ENCODE measurements at regions not wholly inside any gene's neighbourhood (a gene's known extent, or its start where the extent isn't known, plus 50 kb on each side); places are given as distances from the start of the nearest gene placed in this dataset.

- TF ChIP-seq CBX3 (IDR thresholded peaks at IDR 0.05; ENCODE audit: low read depth): no peak
- TF ChIP-seq JUND (IDR thresholded peaks at IDR 0.05): no peak
- no peak for TF ChIP-seq SIN3A (IDR thresholded peaks at IDR 0.05; ENCODE audit: low read depth)
- no peak for TF ChIP-seq ELF1 (IDR thresholded peaks at IDR 0.05; ENCODE audit: borderline replicate concordance, low read depth)
- TF ChIP-seq RAD21 (IDR thresholded peaks at IDR 0.05; ENCODE audit: low read depth): no peak
- no peak for TF ChIP-seq FOSL1 (IDR thresholded peaks at IDR 0.05; ENCODE audit: low read depth)
- TF ChIP-seq EZH2 (IDR thresholded peaks at IDR 0.05): no peak
- no peak for TF ChIP-seq POLR2AphosphoS5 (IDR thresholded peaks at IDR 0.05; ENCODE audit: low read depth, low read length)
- no peak for TF ChIP-seq EZH2phosphoT487 (IDR thresholded peaks at IDR 0.05; ENCODE audit: borderline replicate concordance)
Observed at GRCh38 chr4:181951265-181951664, 291.9 kb upstream of the TENM3 start (continued).

- intact Hi-C loops (cut with micrococcal nuclease): no loop called here
- ChIA-PET POLR2A (no interaction called here), CTCF (no interaction called here), RAD21 (ENCODE audit: low non-redundant PET in 1 of 2, low total read pairs in 2 of 2, uncharacterized antibody in 2 of 2, unreplicated experiment in 2 of 2) (no interaction called here)
- H3K79me2 ChIP-seq (ENCODE audit: insufficient read depth, low read length): no peaks in the 10 kb centered on the region
- H3K4me3 ChIP-seq (replicated peaks in 1 of 2; ENCODE audit: low read depth in 1 of 2, low read length in 2 of 2): no peak overlapping the region
- H3K9ac ChIP-seq (ENCODE audit: low read length): no peak overlapping the region
- H3K4me1 ChIP-seq (ENCODE audit: control insufficient read depth in 1 of 2, insufficient read depth in 2 of 2, low read length in 2 of 2): no peaks in the 10 kb centered on the region
- no peaks in the 10 kb centered on the region for H4K20me1 ChIP-seq (ENCODE audit: insufficient read depth)
- ATAC-seq (no peak), DNase-seq (ENCODE audit: low read depth, low spot score) (no peak)
- H3K4me2 ChIP-seq (ENCODE audit: low read length): no peak overlapping the region
- no TSS peak for BruUV-seq (replicated peaks)
- H3K9me2 ChIP-seq (ENCODE audit: insufficient read depth): no peaks in the 10 kb centered on the region
- TF ChIP-seq ELF1 (IDR thresholded peaks at IDR 0.05; ENCODE audit: borderline replicate concordance, low read depth) (no peak), ZFX (IDR thresholded peaks at IDR 0.05) (no peak), FOSL1 (IDR thresholded peaks at IDR 0.05; ENCODE audit: low read depth) (no peak), CEBPB (IDR thresholded peaks at IDR 0.05; ENCODE audit: low read depth) (no peak), MAX (IDR thresholded peaks at IDR 0.05) (no peak), SIN3A (IDR thresholded peaks at IDR 0.05; ENCODE audit: low read depth) (no peak), SRF (IDR thresholded peaks at IDR 0.05; ENCODE audit: low read depth) (no peak), JUND (IDR thresholded peaks at IDR 0.05) (no peak), EGR1 (IDR thresholded peaks at IDR 0.05; ENCODE audit: low read depth) (no peak), REST (IDR thresholded peaks at IDR 0.05; ENCODE audit: low read depth) (no peak), CBX3 (IDR thresholded peaks at IDR 0.05; ENCODE audit: low read depth) (no peak), YY1 (IDR thresholded peaks at IDR 0.05; ENCODE audit: extremely low read depth, insufficient replicate concordance, low read depth, low read length) (no peak), POLR2AphosphoS5 (IDR thresholded peaks at IDR 0.05; ENCODE audit: low read depth, low read length) (no peak), ZNF274 (IDR thresholded peaks at IDR 0.05; ENCODE audit: low read depth, low read length) (no peak), EZH2phosphoT487 (IDR thresholded peaks at IDR 0.05; ENCODE audit: borderline replicate concordance) (no peak), SP1 (IDR thresholded peaks at IDR 0.05; ENCODE audit: low read depth) (no peak)
- no peaks in the 10 kb centered on the region for H3K36me3 ChIP-seq (ENCODE audit: control insufficient read depth in 1 of 2, insufficient read depth in 2 of 2, low read length in 2 of 2)
- H3K27ac ChIP-seq (ENCODE audit: low read depth, low read length): no peak overlapping the region
- peaks cover 4% of the 10 kb centered on the region; the same call in 1 of the 2 replicates for H3K27me3 ChIP-seq (ENCODE audit: insufficient read depth, low read length)
- no peaks in the 10 kb centered on the region for H3K9me3 ChIP-seq (ENCODE audit: control insufficient read depth in 1 of 2, insufficient read depth in 1 of 2, low read depth in 1 of 2, low read length in 2 of 2)
- H2AFZ ChIP-seq (ENCODE audit: low read depth, low read length, poor library complexity, severe bottlenecking): no peak overlapping the region
Observed at GRCh38 chr4:181952478-181952877, 290.7 kb upstream of the TENM3 start.

Measured in HCT116 (cell line).